Medulla oblongata (tissue), 1 donor: ENCODE measurements at regions not wholly inside any gene's neighbourhood (a gene's known extent, or its start where the extent isn't known, plus 50 kb on each side); places are given as distances from the start of the nearest gene placed in this dataset.

Experiments
- DNase-seq: peaks from one replicate; pipeline ENCODE4 v3.0.0-alpha.2; 2015; ENCODE audit errors: extremely low spot score

DNA sequence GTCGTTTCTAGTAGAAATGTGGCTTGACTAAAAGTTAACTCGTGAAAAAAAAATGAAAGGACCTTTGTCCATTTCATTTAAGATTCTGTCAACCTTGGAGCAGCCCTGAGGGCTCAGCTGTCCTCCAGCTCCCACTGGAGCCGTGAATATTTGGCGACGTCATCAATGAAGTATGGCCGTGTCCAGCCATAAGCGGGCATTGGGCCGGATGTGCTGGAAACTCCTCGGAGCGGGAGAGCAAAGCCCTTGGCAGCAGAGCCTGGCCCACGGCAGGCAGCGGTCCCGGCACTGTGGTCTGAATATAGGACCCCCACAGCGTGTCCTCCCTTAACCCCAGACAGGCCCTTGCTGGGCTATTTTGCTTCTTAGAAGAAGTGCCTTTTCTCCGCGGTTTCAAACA is 50.0 kb downstream of the JAKMIP3 start:
- DNase-seq = peak; percentile 28

DNA sequence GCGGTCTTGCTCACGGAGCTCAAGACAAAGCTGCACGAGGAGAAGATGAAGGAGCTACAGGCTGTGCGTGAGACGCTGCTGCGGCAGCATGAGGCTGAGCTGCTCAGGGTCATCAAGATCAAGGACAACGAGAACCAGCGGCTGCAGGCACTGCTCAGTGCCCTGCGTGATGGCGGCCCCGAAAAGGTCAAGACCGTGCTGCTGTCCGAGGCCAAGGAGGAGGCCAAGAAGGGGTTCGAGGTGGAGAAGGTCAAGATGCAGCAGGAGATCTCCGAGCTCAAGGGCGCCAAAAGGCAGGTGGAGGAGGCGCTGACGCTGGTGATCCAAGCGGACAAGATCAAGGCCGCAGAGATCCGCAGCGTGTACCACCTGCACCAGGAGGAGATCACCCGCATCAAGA is 51.4 kb downstream of the JAKMIP3 start:
- no peak for DNase-seq

DNA sequence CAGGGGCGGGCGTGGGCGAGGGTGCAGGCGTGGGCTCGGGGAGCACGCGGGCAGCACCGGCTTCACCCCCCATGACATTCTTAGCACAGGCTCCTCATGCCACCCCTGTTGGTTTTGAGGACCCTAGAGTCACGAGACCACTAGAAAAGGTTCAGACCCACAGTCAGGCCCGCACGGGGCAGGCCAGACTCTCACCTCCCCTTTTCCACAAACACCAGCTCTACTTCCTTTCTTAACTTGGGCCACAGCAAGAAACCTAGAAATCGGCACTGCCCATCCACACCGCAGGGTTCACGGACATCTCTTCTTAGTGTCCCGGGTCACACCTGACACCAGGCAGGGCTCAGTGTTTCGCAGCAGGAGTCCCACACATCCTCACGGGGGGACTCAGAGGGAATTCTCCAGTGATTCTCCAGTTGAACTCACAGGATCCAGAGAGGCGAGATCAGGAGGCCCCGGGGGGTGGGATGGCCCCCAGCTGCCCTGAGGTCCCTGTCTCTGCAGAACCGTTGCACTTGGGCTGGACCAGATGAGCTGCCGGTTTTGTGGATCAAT is 52.0 kb downstream of the JAKMIP3 start:
- no peak for DNase-seq

GRCh38 chr10:132118366-132118765 is 52.6 kb downstream of the JAKMIP3 start:
- DNase-seq = no peak

- DNase-seq = no peak
Observed at GRCh38 chr10:132120200-132120599, 54.5 kb downstream of the JAKMIP3 start.

DNA sequence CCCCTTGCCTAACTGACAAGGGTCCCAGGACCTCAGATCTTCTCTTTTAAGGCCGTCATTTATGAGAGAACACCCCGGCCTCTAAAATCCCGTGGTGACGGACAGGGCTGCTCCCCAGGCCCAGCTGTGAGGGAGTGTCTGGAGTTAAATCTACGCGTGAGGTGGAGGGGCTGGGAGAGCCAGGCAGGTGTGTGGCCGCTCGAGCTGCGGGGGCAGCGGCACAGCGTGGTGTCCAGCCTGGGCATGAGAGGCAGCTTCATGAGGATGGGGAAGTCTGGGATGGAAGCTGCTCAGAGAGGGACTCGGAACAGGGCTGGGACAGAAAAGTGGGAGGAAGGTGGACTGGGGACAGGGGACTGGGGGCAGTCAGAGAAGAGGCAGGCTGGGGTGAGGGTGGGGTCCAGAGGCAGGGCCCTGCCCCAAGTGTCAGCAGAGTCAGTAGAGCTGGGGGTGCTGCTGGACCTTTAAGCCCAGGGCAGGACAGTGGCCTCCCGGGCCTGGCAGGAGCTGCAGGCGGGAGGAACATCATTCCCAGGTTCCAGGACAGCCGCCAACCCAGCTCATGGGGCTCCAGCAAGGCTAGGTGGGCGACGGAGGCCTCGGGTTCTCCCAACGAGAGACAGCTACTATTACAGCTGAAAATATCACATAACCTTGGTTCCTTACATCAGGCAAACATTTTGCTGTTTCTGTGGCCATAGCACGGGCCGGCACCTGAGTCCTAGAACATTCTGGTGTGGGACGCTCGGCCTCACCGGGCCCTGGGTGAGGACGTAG is 55.2 kb downstream of the JAKMIP3 start:
- DNase-seq = no peak

DNA sequence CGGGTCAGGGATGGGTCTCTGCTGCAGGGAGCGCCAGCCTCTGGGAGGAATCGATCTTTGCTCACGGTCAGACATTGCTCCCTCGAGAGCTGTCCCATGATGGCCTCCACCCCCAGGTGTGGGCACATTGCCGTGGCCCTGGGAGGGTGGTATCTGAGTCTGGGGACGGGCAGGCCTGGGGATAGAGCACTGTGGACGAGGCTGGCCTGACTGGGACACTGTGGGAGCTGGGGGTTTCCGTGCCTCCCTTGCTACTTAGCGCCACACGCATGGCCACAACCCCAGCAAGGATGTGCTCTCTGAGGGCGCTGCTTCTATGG is 55.7 kb downstream of the JAKMIP3 start:
- DNase-seq = no peak

DNA sequence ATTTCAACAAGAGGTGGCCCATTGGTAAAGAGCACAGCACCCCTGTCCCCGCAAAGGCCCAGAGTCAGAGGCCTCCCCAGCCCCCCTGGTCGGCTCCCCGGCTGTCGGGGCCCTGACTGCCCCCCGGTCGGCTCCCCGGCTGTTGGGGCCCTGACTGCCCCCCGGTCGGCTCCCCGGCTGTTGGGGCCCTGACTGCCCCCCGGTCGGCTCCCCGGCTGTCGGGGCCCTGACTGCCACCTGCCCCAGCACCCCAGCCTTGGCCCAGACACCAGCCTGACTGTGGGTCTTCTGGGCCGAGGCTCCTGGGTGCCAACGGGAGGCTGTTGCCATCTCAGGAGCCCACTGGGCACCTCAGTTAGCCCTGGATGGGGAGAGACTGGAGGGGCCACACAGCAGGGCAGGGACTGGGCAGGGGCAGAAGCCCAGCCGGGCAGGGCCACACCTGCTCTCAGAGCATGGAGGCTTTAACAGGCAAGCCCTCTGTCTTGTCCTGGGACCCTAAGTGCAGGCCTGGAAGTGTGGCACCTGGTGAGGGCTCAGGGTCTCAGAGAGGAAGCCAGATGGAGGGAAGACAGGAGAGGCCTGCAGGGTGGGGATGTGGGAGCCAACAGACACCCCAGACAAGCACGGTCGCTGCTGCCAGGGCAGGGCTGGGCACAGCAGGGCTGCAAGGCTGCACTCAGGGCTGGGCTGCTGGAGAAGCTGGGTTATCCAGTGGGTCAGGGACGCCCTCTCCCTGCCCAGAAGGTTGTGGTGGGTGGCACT is 56.5 kb downstream of the JAKMIP3 start:
- no peak for DNase-seq

DNA sequence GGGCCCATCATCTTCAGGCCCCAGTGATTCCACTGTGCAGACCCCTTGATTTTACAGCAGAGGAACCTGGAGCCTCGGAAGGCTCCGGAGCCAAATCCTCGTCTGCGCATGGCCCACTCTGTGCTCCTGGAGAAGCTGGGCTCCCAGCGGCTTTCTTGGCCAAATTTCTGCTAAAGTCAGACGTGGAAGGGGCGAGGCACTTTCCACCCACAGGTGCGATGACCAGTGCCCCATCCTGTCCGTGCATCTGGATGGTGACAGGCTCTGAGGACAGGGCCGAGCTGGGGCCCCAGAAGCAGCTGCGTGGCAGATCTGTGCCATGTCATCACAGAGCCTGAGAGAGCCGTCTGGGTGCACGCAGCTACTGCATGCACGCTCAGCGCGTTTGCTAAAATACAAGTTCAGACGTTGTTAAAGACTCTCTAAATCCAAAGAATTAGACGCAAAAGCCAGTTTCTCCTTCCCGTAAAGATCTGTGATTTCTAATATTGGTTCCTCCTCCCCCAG is 57.2 kb downstream of the JAKMIP3 start:
- DNase-seq = no peak

- DNase-seq = no peak
Observed at GRCh38 chr10:132123606-132124005, 57.9 kb downstream of the JAKMIP3 start.

- no peak for DNase-seq
Observed at GRCh38 chr10:132124201-132124920, 58.6 kb downstream of the JAKMIP3 start.

GRCh38 chr10:132129431-132129830 is 57.3 kb upstream of the DPYSL4 start:
- DNase-seq = no peak

DNA sequence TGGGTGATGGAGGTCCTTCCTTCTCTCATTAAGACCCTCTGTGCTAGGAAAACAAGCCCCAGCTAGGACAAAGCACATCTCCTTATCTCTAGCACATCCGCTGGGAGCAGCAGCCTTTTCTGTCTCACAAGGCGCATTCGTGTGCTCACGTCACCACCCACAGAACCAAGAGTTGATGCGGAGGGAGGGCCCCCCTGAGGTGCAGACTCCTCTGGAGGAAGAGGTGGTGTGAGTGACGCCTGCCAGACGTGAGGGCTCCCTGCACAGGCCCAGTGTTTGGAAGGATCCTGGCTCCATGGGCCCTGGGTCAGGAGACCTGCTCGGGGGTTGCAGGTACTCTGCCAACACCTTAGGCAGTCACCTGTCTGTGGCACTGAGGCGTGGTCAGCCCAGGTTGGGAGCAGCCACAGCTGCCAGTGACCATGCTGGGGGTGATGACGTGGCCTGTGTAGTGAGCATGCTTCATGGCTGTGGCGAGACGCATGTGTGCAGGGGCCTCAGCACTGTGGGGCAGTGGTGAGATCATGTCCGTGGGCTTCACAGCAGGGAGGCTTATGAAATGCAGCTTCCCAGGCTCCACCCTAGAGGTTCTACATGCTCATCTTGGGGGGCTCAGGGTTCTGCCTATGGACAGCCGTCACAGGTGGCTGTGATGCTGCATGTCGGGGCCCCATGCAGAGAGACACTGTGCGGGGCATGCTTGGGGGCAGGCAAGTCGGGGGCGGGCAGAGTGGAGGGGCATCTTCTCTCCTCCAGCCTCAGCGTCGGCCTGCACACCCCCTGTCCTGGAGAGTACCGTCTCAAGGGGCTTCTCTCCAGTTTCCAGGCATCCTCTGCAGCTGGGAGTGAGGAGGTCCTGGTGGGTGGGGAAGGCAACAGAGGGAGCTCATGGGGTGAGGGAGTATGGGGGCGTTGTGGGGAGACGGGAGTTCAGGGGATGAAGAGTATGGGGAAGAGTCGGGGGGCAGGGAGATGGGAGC is 56.2 kb upstream of the DPYSL4 start:
- no peak for DNase-seq

GRCh38 chr10:132131581-132132420 is 54.9 kb upstream of the DPYSL4 start:
- peak; percentile 12 for DNase-seq

- DNase-seq = peak; percentile 40
Observed at GRCh38 chr10:132132421-132132841, 54.3 kb upstream of the DPYSL4 start.

GRCh38 chr10:132133005-132133404 is 53.7 kb upstream of the DPYSL4 start:
- DNase-seq = peak; percentile 55

GRCh38 chr10:132133449-132134240 is 53.1 kb upstream of the DPYSL4 start:
- DNase-seq = no peak

GRCh38 chr10:132134241-132135052 is 52.3 kb upstream of the DPYSL4 start:
- no peak for DNase-seq
